ENCODE measurements at regions not wholly inside any gene's neighbourhood (a gene's known extent, or its start where the extent isn't known, plus 50 kb on each side); places are given as distances from the start of the nearest gene placed in this dataset.

DNA sequence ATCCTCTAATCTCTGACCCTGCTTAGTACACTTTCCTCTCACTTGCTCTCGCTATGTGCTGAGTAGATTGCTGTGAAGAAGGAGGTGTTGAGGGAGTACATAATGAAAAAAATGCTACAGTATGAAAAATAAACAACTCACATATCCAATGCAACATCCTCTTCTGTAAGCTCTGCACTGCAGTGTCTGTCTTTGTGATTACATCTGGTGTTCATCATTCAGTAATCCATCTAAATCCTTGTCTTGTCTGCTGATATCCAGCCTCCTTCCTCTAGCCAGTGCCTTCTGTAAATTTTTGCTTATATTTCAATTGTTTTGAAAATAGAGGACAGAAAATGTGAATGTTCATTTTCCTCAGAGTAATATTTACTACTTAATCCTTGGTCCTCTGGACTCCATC lies 57.4 kb upstream of the CDH12 start:
- Histone ChIP-seq H3K9me3 (ENCODE audit: control insufficient read depth, insufficient read depth, low read length) (no peaks in the 10 kb centered on the region), H3K27me3 (ENCODE audit: control insufficient read depth, low read length) (no peaks in the 10 kb centered on the region), H3K79me2 (ENCODE audit: control insufficient read depth, low read length) (no peaks in the 10 kb centered on the region), H3K27ac (ENCODE audit: low read depth, low read length) (no peak overlapping the region), H3K9me2 (replicated peaks; ENCODE audit: control insufficient read depth, low read length) (no peaks in the 10 kb centered on the region), H3K36me3 (ENCODE audit: control insufficient read depth, low read length) (no peaks in the 10 kb centered on the region), H3K4me2 (ENCODE audit: low read length) (no peak overlapping the region), H3K4me3 (ENCODE audit: low read length) (no peak overlapping the region), H3K4me1 (ENCODE audit: control insufficient read depth, low read length) (no peaks in the 10 kb centered on the region), H3F3A (ENCODE audit: control insufficient read depth, insufficient read depth) (no peaks in the 10 kb centered on the region), H4K20me1 (ENCODE audit: control insufficient read depth, insufficient read depth, low read depth, low read length) (no peaks in the 10 kb centered on the region)
- TF ChIP-seq EZH2phosphoT487 (IDR thresholded peaks at IDR 0.05; ENCODE audit: borderline replicate concordance, low read length) (no peak), CTCF (IDR thresholded peaks at IDR 0.05; ENCODE audit: low read depth, low read length, poor library complexity, severe bottlenecking) (no peak)

DNA sequence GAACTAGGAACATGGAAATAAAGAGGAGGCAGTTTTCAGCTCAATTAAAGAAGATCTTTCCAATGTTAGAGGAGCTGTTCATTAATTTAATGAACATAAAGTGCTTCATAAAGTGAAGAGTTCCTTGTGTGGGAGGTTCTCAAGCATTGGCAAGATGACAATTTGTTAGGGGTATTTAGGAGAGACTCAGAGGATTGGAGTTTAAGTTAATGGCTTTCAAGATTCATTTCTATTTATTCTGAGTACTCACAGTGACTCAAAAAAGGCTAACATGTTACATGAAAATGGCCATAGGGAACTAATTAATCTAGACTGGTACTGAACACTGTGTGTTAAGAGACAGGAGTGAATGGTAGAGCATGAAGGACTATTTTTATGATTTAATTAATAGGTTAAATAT lies 55.4 kb upstream of the CDH12 start:
- Histone ChIP-seq H3F3A (ENCODE audit: control insufficient read depth, insufficient read depth) (no peaks in the 10 kb centered on the region), H3K4me3 (ENCODE audit: low read length) (no peak overlapping the region), H3K9me2 (replicated peaks; ENCODE audit: control insufficient read depth, low read length) (no peaks in the 10 kb centered on the region), H3K27me3 (ENCODE audit: control insufficient read depth, low read length) (no peaks in the 10 kb centered on the region), H3K79me2 (ENCODE audit: control insufficient read depth, low read length) (no peaks in the 10 kb centered on the region), H4K20me1 (ENCODE audit: control insufficient read depth, insufficient read depth, low read depth, low read length) (no peaks in the 10 kb centered on the region), H3K27ac (ENCODE audit: low read depth, low read length) (no peak overlapping the region), H3K4me1 (ENCODE audit: control insufficient read depth, low read length) (no peaks in the 10 kb centered on the region), H3K4me2 (ENCODE audit: low read length) (no peak overlapping the region), H3K9me3 (ENCODE audit: control insufficient read depth, insufficient read depth, low read length) (no peaks in the 10 kb centered on the region), H3K36me3 (ENCODE audit: control insufficient read depth, low read length) (no peaks in the 10 kb centered on the region)
- TF ChIP-seq EZH2phosphoT487 (IDR thresholded peaks at IDR 0.05; ENCODE audit: borderline replicate concordance, low read length) (no peak), CTCF (IDR thresholded peaks at IDR 0.05; ENCODE audit: low read depth, low read length, poor library complexity, severe bottlenecking) (no peak)

- no peaks in the 10 kb centered on the region for H3K4me1 ChIP-seq (ENCODE audit: control insufficient read depth, low read length)
- H4K20me1 ChIP-seq (ENCODE audit: control insufficient read depth, insufficient read depth, low read depth, low read length): no peaks in the 10 kb centered on the region
- TF ChIP-seq CTCF (IDR thresholded peaks at IDR 0.05; ENCODE audit: low read depth, low read length, poor library complexity, severe bottlenecking) (no peak), EZH2phosphoT487 (IDR thresholded peaks at IDR 0.05; ENCODE audit: borderline replicate concordance, low read length) (no peak)
- no peak overlapping the region for H3K27ac ChIP-seq (ENCODE audit: low read depth, low read length)
- H3K36me3 ChIP-seq (ENCODE audit: control insufficient read depth, low read length): no peaks in the 10 kb centered on the region
- H3K9me3 ChIP-seq (ENCODE audit: control insufficient read depth, insufficient read depth, low read length): no peaks in the 10 kb centered on the region
- no peak overlapping the region for H3K4me2 ChIP-seq (ENCODE audit: low read length)
- H3K4me3 ChIP-seq (ENCODE audit: low read length): no peak overlapping the region
- no peaks in the 10 kb centered on the region for H3K9me2 ChIP-seq (replicated peaks; ENCODE audit: control insufficient read depth, low read length)
- no peaks in the 10 kb centered on the region for H3F3A ChIP-seq (ENCODE audit: control insufficient read depth, insufficient read depth)
- H3K79me2 ChIP-seq (ENCODE audit: control insufficient read depth, low read length): no peaks in the 10 kb centered on the region
- no peaks in the 10 kb centered on the region for H3K27me3 ChIP-seq (ENCODE audit: control insufficient read depth, low read length)
These were observed 55.0 kb upstream of the CDH12 start for GRCh38 chr5:22908129-22908528.

Data from DOHH2 (cell line).